A673 (cell line): ENCODE measurements at regions not wholly inside any gene's neighbourhood (a gene's known extent, or its start where the extent isn't known, plus 50 kb on each side); places are given as distances from the start of the nearest gene placed in this dataset.

Experiments
- BruUV-seq: library from RNA; stranded (reverse); fragments of 400-500 nt; replicated peaks from 2 replicates; lab custom pipeline; 2021; lab: Mats Ljungman, UMichigan
- CTCF ChIA-PET: fragments of 300-600 bp; sonication (Branson Sonifier 250); formaldehyde crosslinking; loops from one replicate; lab custom pipeline; 2022; ENCODE audit warnings: antibody characterized with exemption; lab: Charles Lee
- POLR2A ChIA-PET: fragments of 300-600 bp; sonication (Branson Sonifier 250); formaldehyde crosslinking; loops from one replicate; lab custom pipeline; 2022; ENCODE audit warnings: antibody characterized with exemption; ENCODE audit not compliant: low non-redundant PET; lab: Charles Lee
- DNase-seq: peaks from one replicate; pipeline ENCODE4 v3.0.0-alpha.2; 2015; ENCODE audit warnings: low spot score
- H3K27ac ChIP-seq: fragments of 200-600 bp; sonication (generic); 2 replicates; pipeline ENCODE4 v1.5.1; 2016; ENCODE audit warnings: mixed run types, low read depth, mild to moderate bottlenecking, mixed read lengths, antibody characterized with exemption, low read length; ENCODE audit not compliant: poor library complexity, severe bottlenecking
- H3K27me3 ChIP-seq: fragments of 200-600 bp; sonication (generic); replicated peaks from 2 replicates; pipeline ENCODE4 v1.6.1; 2017; ENCODE audit warnings: mixed run types, low read depth, mild to moderate bottlenecking, mixed read lengths, antibody characterized with exemption, low read length; ENCODE audit not compliant: insufficient read depth, poor library complexity
- H3K36me3 ChIP-seq: fragments of 200-600 bp; sonication (generic); 2 replicates; pipeline ENCODE4 v1.6.1; 2016; ENCODE audit warnings: mixed run types, mild to moderate bottlenecking, mixed read lengths, antibody characterized with exemption, low read length; ENCODE audit not compliant: insufficient read depth, poor library complexity, severe bottlenecking
- H3K4me1 ChIP-seq: fragments of 200-600 bp; sonication (generic); 2 replicates; pipeline ENCODE4 v1.6.1; 2017; ENCODE audit warnings: mixed run types, mild to moderate bottlenecking, mixed read lengths, antibody characterized with exemption, low read length; ENCODE audit not compliant: insufficient read depth, poor library complexity, severe bottlenecking
- H3K4me3 ChIP-seq: fragments of 200-600 bp; sonication (generic); 2 replicates; pipeline ENCODE4 v1.5.1; 2016; ENCODE audit warnings: low read depth, mixed run types, mild to moderate bottlenecking, mixed read lengths, low read length; ENCODE audit not compliant: poor library complexity, severe bottlenecking
- H3K9me3 ChIP-seq: fragments of 200-600 bp; sonication (generic); 2 replicates; pipeline ENCODE4 v1.6.1; 2016; ENCODE audit warnings: mixed run types, low read depth, mild to moderate bottlenecking, mixed read lengths, antibody characterized with exemption, low read length; ENCODE audit not compliant: poor library complexity, severe bottlenecking
- CTCF ChIP-seq: fragments of 300-800, 200-600 bp; sonication (generic); conservative IDR thresholded peaks from 2 replicates; pipeline ENCODE4 v1.5.1; 2017; ENCODE audit warnings: low read depth, mild to moderate bottlenecking, antibody characterized with exemption, low read length, moderate library complexity, mixed read lengths
- EZH2 ChIP-seq: fragments of 200-600 bp; sonication (generic); IDR thresholded peaks from 2 replicates; pipeline ENCODE4 v1.6.1; 2017; ENCODE audit warnings: borderline replicate concordance, low read depth, mild to moderate bottlenecking, mixed read lengths, antibody characterized with exemption, low read length; ENCODE audit not compliant: poor library complexity, severe bottlenecking
- intact Hi-C: fragments of 100-400 bp; cut with micrococcal nuclease; formaldehyde crosslinking; loops from one replicate; pipeline ENCODE4 v1.10.0; 2022; ENCODE audit not compliant: unreplicated experiment

- H3K27ac ChIP-seq, result no peak overlapping the region
- no peaks in the 10 kb centered on the region for H3K9me3 ChIP-seq
- H3K36me3 ChIP-seq, result no peaks in the 10 kb centered on the region
- ChIA-PET CTCF (no interaction called here), POLR2A (no interaction called here)
- DNase-seq, result no peak
- BruUV-seq, result no TSS peak
- no peaks in the 10 kb centered on the region for H3K4me1 ChIP-seq
- intact Hi-C loops, result no loop called here
- H3K27me3 ChIP-seq, result no peaks in the 10 kb centered on the region
- TF ChIP-seq CTCF (no peak), EZH2 (no peak)
- H3K4me3 ChIP-seq, result no peak overlapping the region
Measured at GRCh38 chr3:40771112-40771511, 246.4 kb downstream of the ZNF621 start.

DNA sequence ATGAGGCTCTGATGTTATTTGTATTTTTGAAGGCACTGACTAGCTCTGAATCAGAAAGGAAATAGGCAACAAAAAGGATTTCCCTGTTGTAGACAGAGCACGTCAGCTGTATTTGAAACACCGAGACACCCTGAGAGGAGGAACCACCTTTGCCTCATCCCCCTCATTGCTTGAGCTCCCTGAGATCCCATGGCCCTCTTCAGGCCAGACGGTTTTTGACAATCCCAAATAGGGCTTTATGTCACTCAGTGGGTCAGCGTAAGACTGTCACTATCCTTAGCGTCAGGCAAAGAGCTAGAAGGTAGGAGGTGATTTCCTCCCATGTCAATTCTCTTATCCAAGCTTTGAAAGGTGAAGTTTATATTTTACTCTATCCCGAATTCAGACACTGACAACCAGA lies 254.3 kb downstream of the ZNF621 start:
- Histone ChIP-seq H3K4me1 (no peaks in the 10 kb centered on the region), H3K36me3 (no peaks in the 10 kb centered on the region), H3K9me3 (no peaks in the 10 kb centered on the region), H3K4me3 (no peak overlapping the region), H3K27ac (no peak overlapping the region), H3K27me3 (no peaks in the 10 kb centered on the region)
- intact Hi-C loops, result no loop called here
- BruUV-seq, result no TSS peak
- ChIA-PET POLR2A (no interaction called here), CTCF (no interaction called here)
- DNase-seq, result no peak
- TF ChIP-seq CTCF, result no peak
- TF ChIP-seq EZH2, result no peak

GRCh38 chr3:40780291-40780924 lies 255.6 kb downstream of the ZNF621 start:
- ChIA-PET CTCF (no interaction called here), POLR2A (no interaction called here)
- BruUV-seq, result no TSS peak
- H3K36me3 ChIP-seq, result no peaks in the 10 kb centered on the region
- DNase-seq, result no peak
- no peaks in the 10 kb centered on the region for H3K9me3 ChIP-seq
- H3K4me1 ChIP-seq, result no peaks in the 10 kb centered on the region
- no peaks in the 10 kb centered on the region for H3K27me3 ChIP-seq
- no peak for TF ChIP-seq CTCF
- no peak for TF ChIP-seq EZH2
- H3K27ac ChIP-seq, result no peak overlapping the region
- intact Hi-C loops, result no loop called here
- H3K4me3 ChIP-seq, result no peak overlapping the region
